ENCODE measurements at regions not wholly inside any gene's neighbourhood (a gene's known extent, or its start where the extent isn't known, plus 50 kb on each side); places are given as distances from the start of the nearest gene placed in this dataset.

- DNase-seq (ENCODE audit: low spot score): no peak
- ATAC-seq (ENCODE audit: low FRiP score): no peak
- TF ChIP-seq CTCF (IDR thresholded peaks at IDR 0.05): no peak
Measured at GRCh38 chr6:91505199-91505598, 918.3 kb upstream of the MAP3K7 start.

GRCh38 chr6:91501930-91502329 is 915.1 kb upstream of the MAP3K7 start:
- ATAC-seq (ENCODE audit: low FRiP score): no peak
- TF ChIP-seq CTCF (IDR thresholded peaks at IDR 0.05): no peak

GRCh38 chr6:91500689-91501303 is 913.9 kb upstream of the MAP3K7 start:
- TF ChIP-seq CTCF (IDR thresholded peaks at IDR 0.05): no peak
- DNase-seq (ENCODE audit: low spot score) (no peak), ATAC-seq (ENCODE audit: low FRiP score) (no peak)

More at GRCh38 chr6:91501930-91502329, 915.1 kb upstream of the MAP3K7 start:
- DNase-seq (ENCODE audit: low spot score): no peak

GRCh38 chr6:91498576-91498975 is 911.7 kb upstream of the MAP3K7 start:
- no peak for TF ChIP-seq CTCF (IDR thresholded peaks at IDR 0.05)
- ATAC-seq (ENCODE audit: low FRiP score): no peak
- no peak for DNase-seq (ENCODE audit: low spot score)

- DNase-seq (ENCODE audit: low spot score) (no peak), ATAC-seq (ENCODE audit: low FRiP score) (no peak)
- TF ChIP-seq CTCF (IDR thresholded peaks at IDR 0.05): no peak
Measured at GRCh38 chr6:91497770-91498169, 910.9 kb upstream of the MAP3K7 start.

GRCh38 chr6:91490671-91491301 is 903.9 kb upstream of the MAP3K7 start:
- DNase-seq (ENCODE audit: low spot score) (no peak), ATAC-seq (ENCODE audit: low FRiP score) (no peak)
- no peak for TF ChIP-seq CTCF (IDR thresholded peaks at IDR 0.05)
